GM23338 (cell line): ENCODE measurements at regions not wholly inside any gene's neighbourhood (a gene's known extent, or its start where the extent isn't known, plus 50 kb on each side); places are given as distances from the start of the nearest gene placed in this dataset.

Experiments
- ATAC-seq: fragments of 200-7000 bp; cut with Tn5 transposase; 3 replicates; pipeline ENCODE4 v1.9.1; 2020
- DNase-seq: peaks from one replicate; pipeline ENCODE4 v3.0.0-alpha.2; 2015; ENCODE audit warnings: low spot score
- H2AFZ ChIP-seq: fragments of 200-600 bp; sonication (generic); 2 replicates; pipeline ENCODE4 v1.8.0; 2016; ENCODE audit warnings: antibody characterized with exemption, mild to moderate bottlenecking, moderate library complexity
- H3F3A ChIP-seq: fragments of 200-600 bp; sonication (generic); replicated peaks from 2 replicates; pipeline ENCODE4 v1.8.0; 2017; ENCODE audit warnings: antibody characterized with exemption, mixed run types, low read depth
- H3K27ac ChIP-seq: fragments of 200-600 bp; sonication (generic); 2 replicates; pipeline ENCODE4 v1.6.1; 2016; ENCODE audit warnings: low read depth
- H3K27me3 ChIP-seq: fragments of 200-600 bp; sonication (generic); 2 replicates; pipeline ENCODE4 v1.8.0; 2016; ENCODE audit warnings: mild to moderate bottlenecking, mixed run types, moderate library complexity; ENCODE audit not compliant: insufficient read depth
- H3K36me3 ChIP-seq: fragments of 200-600 bp; sonication (generic); 2 replicates; pipeline ENCODE4 v1.8.0; 2016; ENCODE audit warnings: mild to moderate bottlenecking; ENCODE audit not compliant: insufficient read depth
- H3K4me1 ChIP-seq: fragments of 200-600 bp; sonication (generic); 2 replicates; pipeline ENCODE4 v1.8.0; 2016; ENCODE audit warnings: mild to moderate bottlenecking, moderate library complexity; ENCODE audit not compliant: insufficient read depth
- H3K4me2 ChIP-seq: fragments of 200-600 bp; sonication (generic); 2 replicates; pipeline ENCODE4 v1.7.1; 2017; ENCODE audit warnings: mixed run types
- H3K4me3 ChIP-seq: fragments of 200-600 bp; sonication (generic); 2 replicates; pipeline ENCODE4 v1.6.1; 2016; ENCODE audit warnings: mixed run types
- H3K79me2 ChIP-seq: fragments of 200-600 bp; sonication (generic); replicated peaks from 2 replicates; pipeline ENCODE4 v1.8.0; 2017; ENCODE audit warnings: mild to moderate bottlenecking; ENCODE audit not compliant: insufficient read depth
- H3K9me2 ChIP-seq: fragments of 200-600 bp; sonication (generic); 2 replicates; pipeline ENCODE4 v1.8.0; 2017; ENCODE audit not compliant: insufficient read depth
- H4K20me1 ChIP-seq: fragments of 200-600 bp; sonication (generic); replicated peaks from 2 replicates; pipeline ENCODE4 v1.8.0; 2017; ENCODE audit warnings: mild to moderate bottlenecking; ENCODE audit not compliant: insufficient read depth
- H3K27ac Mint-ChIP-seq: 2 replicates; pipeline ENCODE4 v1.8.0; 2020; ENCODE audit warnings: inconsistent platforms, mild to moderate bottlenecking, moderate library complexity, mixed read lengths
- H3K27me3 Mint-ChIP-seq: 3 replicates; pipeline ENCODE4 v1.8.0; 2022; ENCODE audit warnings: low read depth, mild to moderate bottlenecking, moderate library complexity, mixed read lengths, inconsistent platforms; ENCODE audit not compliant: insufficient read depth, poor library complexity
- H3K36me3 Mint-ChIP-seq: 3 replicates; pipeline ENCODE4 v1.8.0; 2021; ENCODE audit warnings: low read depth, mild to moderate bottlenecking, inconsistent platforms, moderate library complexity, mixed read lengths
- H3K4me1 Mint-ChIP-seq: 3 replicates; pipeline ENCODE4 v1.8.0; 2020; ENCODE audit warnings: mild to moderate bottlenecking, inconsistent platforms, mixed read lengths
- H3K4me3 Mint-ChIP-seq: 3 replicates; pipeline ENCODE4 v1.8.0; 2021; ENCODE audit warnings: moderate library complexity, mild to moderate bottlenecking, inconsistent platforms, mixed read lengths
- H3K9me3 Mint-ChIP-seq: 3 replicates; pipeline ENCODE4 v1.8.0; 2020; ENCODE audit warnings: moderate library complexity, mild to moderate bottlenecking, inconsistent platforms, mixed read lengths
- CREB1 ChIP-seq: fragments of 250-450 bp; sonication (Bioruptor Pico); IDR thresholded peaks from 2 replicates; pipeline ENCODE4 v1.5.0; 2020; ENCODE audit warnings: low read depth, mild to moderate bottlenecking, moderate library complexity
- ETS1 ChIP-seq: IDR thresholded peaks from 2 replicates; pipeline ENCODE4 v1.6.1; 2016; ENCODE audit warnings: antibody characterized with exemption
- EZH2 ChIP-seq: fragments of 200-600 bp; sonication (generic); IDR thresholded peaks from one replicate; pipeline ENCODE4 v1.8.0; 2017; ENCODE audit warnings: antibody characterized with exemption, mild to moderate bottlenecking, low read depth; ENCODE audit not compliant: unreplicated experiment
- EZH2phosphoT487 ChIP-seq: fragments of 200-600 bp; sonication (generic); IDR thresholded peaks from one replicate; pipeline ENCODE4 v1.8.1; 2018; ENCODE audit warnings: antibody characterized with exemption; ENCODE audit not compliant: unreplicated experiment
- ZNF114 ChIP-seq: fragments of 250-450 bp; sonication (Bioruptor Pico); IDR thresholded peaks from 2 replicates; pipeline ENCODE4 v1.5.0; 2020; ENCODE audit warnings: mild to moderate bottlenecking, moderate library complexity
- ZNF462 ChIP-seq: fragments of 250-450 bp; sonication (Bioruptor Pico); IDR thresholded peaks from 2 replicates; pipeline ENCODE4 v1.5.0; 2020; ENCODE audit warnings: mild to moderate bottlenecking, moderate library complexity

GRCh38 chr3:110479731-110480130 lies 591.9 kb upstream of the NECTIN3 start:
- Histone ChIP-seq H3K27ac (no peak overlapping the region), H4K20me1 (no peaks in the 10 kb centered on the region), H2AFZ (no peak overlapping the region), H3K79me2 (no peaks in the 10 kb centered on the region), H3K36me3 (no peaks in the 10 kb centered on the region), H3K27me3 (no peaks in the 10 kb centered on the region), H3K4me2 (no peak overlapping the region), H3K9me2 (0 out of 2 replicates have a peak, but pooled peaks cover 4% of the 10 kb centered on the region), H3K4me1 (no peaks in the 10 kb centered on the region), H3F3A (no peaks in the 10 kb centered on the region), H3K4me3 (no peak overlapping the region)
- Mint-ChIP-seq H3K4me3 (no peak overlapping the region), H3K27me3 (no peaks in the 10 kb centered on the region), H3K4me1 (no peaks in the 10 kb centered on the region), H3K36me3 (peaks cover 20% of the 10 kb centered on the region; the same call in 2 of the 3 replicates), H3K9me3 (peaks cover 9% of the 10 kb centered on the region), H3K27ac (no peak overlapping the region)
- DNase-seq (no peak), ATAC-seq (no peak)
- no peak for TF ChIP-seq ZNF114 (CRISPR knock-in tag)
- TF ChIP-seq ZNF462 (CRISPR knock-in tag): no peak
- TF ChIP-seq ETS1: no peak
- no peak for TF ChIP-seq EZH2

GRCh38 chr3:110485389-110485788 lies 586.2 kb upstream of the NECTIN3 start:
- H3K36me3 Mint-ChIP-seq: peaks cover 42% of the 10 kb centered on the region
- peaks cover 28% of the 10 kb centered on the region for H3K9me3 Mint-ChIP-seq
- H3K4me1 ChIP-seq: no peaks in the 10 kb centered on the region
- H3K27me3 Mint-ChIP-seq: no peaks in the 10 kb centered on the region
- TF ChIP-seq CREB1 (CRISPR knock-in tag): no peak
- no peak for TF ChIP-seq EZH2phosphoT487
- no peak overlapping the region for H3K27ac ChIP-seq
- no peak overlapping the region for H3K4me3 ChIP-seq
- no peaks in the 10 kb centered on the region for H3K27me3 ChIP-seq
- H3K4me3 Mint-ChIP-seq: no peak overlapping the region
- no peak overlapping the region for H3K4me2 ChIP-seq
- no peak overlapping the region for H3K27ac Mint-ChIP-seq
- H3K79me2 ChIP-seq: no peaks in the 10 kb centered on the region
- no peaks in the 10 kb centered on the region for H4K20me1 ChIP-seq
- no peaks in the 10 kb centered on the region for H3K36me3 ChIP-seq
- H3F3A ChIP-seq: no peaks in the 10 kb centered on the region
- ATAC-seq: no peak
- H2AFZ ChIP-seq: no peak overlapping the region
- no peak for DNase-seq
- H3K4me1 Mint-ChIP-seq: no peaks in the 10 kb centered on the region
- H3K9me2 ChIP-seq: peaks cover 4% of the 10 kb centered on the region; the same call in 1 of the 2 replicates
